Caki2 (cell line): ENCODE measurements at regions not wholly inside any gene's neighbourhood (a gene's known extent, or its start where the extent isn't known, plus 50 kb on each side); places are given as distances from the start of the nearest gene placed in this dataset.
"Not testable (repeated sequence)": the region's sequence is repeated elsewhere in the genome, so short reads cannot be mapped to it uniquely, and the experiment has no call there.

Experiments
- DNase-seq: peaks from one replicate; pipeline ENCODE4 v3.0.0-alpha.2; 2015; ENCODE audit warnings: low read depth
- in situ Hi-C: cut with HindIII; loops from 2 replicates; pipeline ENCODE4 v1.10.0; 2016; ENCODE audit warnings: low sequenced_read_pairs, low pct_unique_long_range_greater_than_20kb, mixed read lengths

- peak; percentile 31 for DNase-seq
- in situ Hi-C loops, result no loop called here
Observed at GRCh38 chr5:174523311-174524071, 200.9 kb upstream of the MSX2 start.

GRCh38 chr5:174524351-174524750 is 200.0 kb upstream of the MSX2 start:
- no peak for DNase-seq
- in situ Hi-C loops, result no loop called here

- no peak for DNase-seq
- in situ Hi-C loops, result no loop called here
Observed at GRCh38 chr5:174526177-174526576, 198.2 kb upstream of the MSX2 start.

GRCh38 chr5:174527916-174528540 is 196.4 kb upstream of the MSX2 start:
- in situ Hi-C loops, result no loop called here

GRCh38 chr5:174528821-174529544 is 195.4 kb upstream of the MSX2 start:
- DNase-seq, result no peak
- in situ Hi-C loops, result no loop called here

More at GRCh38 chr5:174527916-174528540, 196.4 kb upstream of the MSX2 start:
- DNase-seq, result no peak

GRCh38 chr5:174529925-174530681 is 194.3 kb upstream of the MSX2 start:
- in situ Hi-C loops, result no loop called here
- DNase-seq, result no peak

- in situ Hi-C loops, result no loop called here
- DNase-seq, result peak; percentile 86
Observed at GRCh38 chr5:174531782-174532191, 192.6 kb upstream of the MSX2 start.

GRCh38 chr5:174532455-174533453 is 191.6 kb upstream of the MSX2 start:
- in situ Hi-C loops, result no loop called here
- DNase-seq, result peak; percentile 97

GRCh38 chr5:174533751-174534241 is 190.6 kb upstream of the MSX2 start:
- in situ Hi-C loops, result no loop called here
- peak; percentile 88 for DNase-seq

- DNase-seq, result peak; percentile 28
- in situ Hi-C loops, result no loop called here
Observed at GRCh38 chr5:174535669-174536068, 188.7 kb upstream of the MSX2 start.

- DNase-seq, in situ Hi-C loops: not testable (repeated sequence)
Observed at GRCh38 chr5:174539823-174540222, 184.6 kb upstream of the MSX2 start.

GRCh38 chr5:174542037-174542436 is 182.3 kb upstream of the MSX2 start:
- in situ Hi-C loops, result no loop called here
- DNase-seq, result no peak

GRCh38 chr5:174542471-174542870 is 181.9 kb upstream of the MSX2 start:
- in situ Hi-C loops, result no loop called here
- no peak for DNase-seq

- in situ Hi-C loops, result no loop called here
- no peak for DNase-seq
Observed at GRCh38 chr5:174545926-174546325, 178.5 kb upstream of the MSX2 start.

GRCh38 chr5:174547814-174548213 is 176.6 kb upstream of the MSX2 start:
- in situ Hi-C loops, result no loop called here
- DNase-seq, result no peak

- no peak for DNase-seq
- in situ Hi-C loops, result no loop called here
Observed at GRCh38 chr5:174549254-174549653, 175.1 kb upstream of the MSX2 start.

GRCh38 chr5:174550026-174550425 is 174.4 kb upstream of the MSX2 start:
- no peak for DNase-seq
- in situ Hi-C loops, result no loop called here
